Thymus (tissue), 11 donors: ENCODE measurements at regions not wholly inside any gene's neighbourhood (a gene's known extent, or its start where the extent isn't known, plus 50 kb on each side); places are given as distances from the start of the nearest gene placed in this dataset.

Experiments used
- DNase-seq, 9 donors: peaks; one replicate each; pipeline ENCODE4 v3.0.0-alpha.2; 2013; ENCODE audit warnings: low spot score in 9 of 9, low read depth in 6 of 9, missing footprints in 1 of 9
- H3K27ac ChIP-seq, 2 donors: one replicate each; pipeline ENCODE4 v1.5.1; 2013; ENCODE audit warnings: control low read depth in 1 of 2, low read depth in 1 of 2, low read length in 1 of 2, mild to moderate bottlenecking in 1 of 2, moderate library complexity in 1 of 2
- H3K27me3 ChIP-seq, 2 donors: one replicate each; pipeline ENCODE4 v1.5.1; 2013; ENCODE audit warnings: low read length in 1 of 2; ENCODE audit not compliant: control insufficient read depth in 2 of 2, insufficient read depth in 1 of 2
- H3K36me3 ChIP-seq, 2 donors: one replicate each; pipeline ENCODE4 v1.5.1; 2013; ENCODE audit warnings: low read length in 1 of 2, mild to moderate bottlenecking in 1 of 2, moderate library complexity in 1 of 2; ENCODE audit not compliant: control insufficient read depth in 2 of 2, insufficient read depth in 2 of 2
- H3K4me1 ChIP-seq, 2 donors: one replicate each; pipeline ENCODE4 v1.5.1; 2013; ENCODE audit warnings: low read length in 2 of 2; ENCODE audit not compliant: control insufficient read depth in 2 of 2, insufficient read depth in 2 of 2
- H3K4me3 ChIP-seq, 2 donors: one replicate each; pipeline ENCODE4 v1.5.1; 2013; ENCODE audit warnings: low read length in 2 of 2, control low read depth in 1 of 2, mild to moderate bottlenecking in 1 of 2
- H3K9me3 ChIP-seq, 2 donors: one replicate each; pipeline ENCODE4 v1.5.1; 2013; ENCODE audit warnings: low read length in 1 of 2, mild to moderate bottlenecking in 1 of 2; ENCODE audit not compliant: control insufficient read depth in 2 of 2, insufficient read depth in 1 of 2
- WGBS: extraction: QIAGEN DNeasy Blood & Tissue Kit; methylation state at CpG from one replicate; pipeline ENCODE4 v1.1.7; 2013; 5-methylcytosine and 5-hydroxymethylcytosine counted together
- donor health status: healthy.

DNA sequence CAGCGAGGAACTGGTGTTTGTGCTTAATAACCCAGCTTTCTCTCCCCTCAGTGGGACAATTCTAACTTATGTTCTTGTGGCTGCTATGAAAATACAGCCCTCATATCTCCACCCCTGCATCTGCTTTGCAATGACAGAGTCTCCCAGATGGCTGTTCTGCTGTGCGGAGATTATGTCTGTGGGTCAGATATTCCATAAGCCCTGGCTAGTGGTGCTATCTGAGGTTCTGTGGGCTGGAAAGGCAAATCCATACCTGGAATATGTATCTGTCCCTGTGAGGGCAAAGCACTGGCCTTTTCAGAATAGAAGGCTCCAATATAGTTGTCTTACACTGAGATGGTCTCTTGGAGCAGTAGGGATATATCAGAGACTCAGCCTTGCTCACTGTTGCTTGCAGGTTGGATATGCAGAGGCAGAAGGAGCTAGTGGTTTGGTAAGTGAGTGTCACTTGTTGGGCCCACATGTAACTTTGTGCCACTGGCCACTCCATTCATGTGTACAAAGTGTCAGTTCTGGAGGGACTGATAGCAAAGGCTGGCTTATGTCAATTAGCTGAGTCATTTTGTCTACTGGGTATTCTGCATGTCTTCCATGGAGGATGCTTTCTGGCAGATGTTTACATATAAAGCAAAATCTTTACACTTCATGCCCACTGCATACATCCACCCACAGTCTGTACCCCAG, 246.6 kb downstream of the FAM76B start:
- Histone ChIP-seq H3K36me3 (no peaks in the 10 kb centered on the region), H3K27me3 (no peaks in the 10 kb centered on the region), H3K4me3 (no peak overlapping the region), H3K27ac (no peak overlapping the region), H3K9me3 (no peaks in the 10 kb centered on the region), H3K4me1 (no peaks in the 10 kb centered on the region)
- DNase-seq, result no peak
- 97% methylated on average over 2 of the region's 2 CpGs for WGBS

DNA sequence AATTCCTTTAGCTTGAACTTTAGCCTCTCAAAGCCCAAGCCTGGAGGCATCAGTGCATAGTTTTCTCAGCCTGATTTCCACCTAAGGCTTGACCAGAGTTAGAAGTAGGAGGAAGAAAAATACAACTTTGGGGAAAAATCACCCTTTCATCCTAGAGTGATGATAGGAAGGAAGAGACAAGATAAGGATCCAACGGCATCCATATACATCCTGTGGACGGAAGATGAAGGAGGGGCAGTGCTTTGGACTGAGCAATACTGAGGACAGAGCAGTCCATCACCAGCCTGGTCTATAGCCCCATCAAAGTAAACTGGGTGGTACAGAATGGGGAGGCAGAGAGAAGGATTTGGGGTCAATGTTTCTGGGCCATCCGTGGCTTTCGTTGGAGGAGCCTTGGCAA, 247.9 kb downstream of the FAM76B start:
- Histone ChIP-seq H3K27me3 (no peaks in the 10 kb centered on the region), H3K36me3 (no peaks in the 10 kb centered on the region), H3K4me1 (no peaks in the 10 kb centered on the region), H3K27ac (no peak overlapping the region), H3K4me3 (no peak overlapping the region), H3K9me3 (no peaks in the 10 kb centered on the region)
- no peak for DNase-seq
- 97% methylated on average over 4 of the region's 4 CpGs for WGBS

DNA sequence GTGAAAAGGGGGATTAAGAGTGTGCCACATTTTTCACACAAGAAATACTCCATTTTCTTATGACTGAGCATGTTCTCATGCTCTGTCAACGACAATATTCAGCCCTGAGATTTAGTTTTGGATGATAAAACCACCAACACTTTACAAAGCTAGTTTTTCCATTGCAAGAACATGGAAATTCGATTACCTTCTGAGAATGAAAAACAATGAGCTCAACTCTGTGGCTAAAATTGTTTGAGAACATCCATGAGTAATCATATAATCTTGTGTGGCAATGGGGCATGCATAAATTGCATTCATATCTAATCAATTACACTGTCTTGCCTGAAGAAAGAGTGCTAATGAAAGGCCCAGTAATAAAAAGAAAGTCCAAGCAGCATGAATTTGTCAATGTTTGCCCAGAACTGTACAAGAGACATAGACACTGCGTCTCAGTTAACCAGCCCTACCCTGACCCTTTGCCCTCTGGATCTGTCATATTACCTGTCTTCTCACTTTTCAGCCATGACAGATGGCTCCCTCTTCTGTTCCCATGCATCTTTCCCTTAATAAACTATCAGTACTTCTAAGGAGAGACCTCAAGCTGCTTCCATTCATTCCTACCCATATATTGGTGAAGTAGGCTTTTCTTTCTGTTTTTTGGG, 253.4 kb downstream of the FAM76B start:
- Histone ChIP-seq H3K27ac (no peak overlapping the region), H3K4me1 (no peaks in the 10 kb centered on the region), H3K4me3 (no peak overlapping the region), H3K27me3 (no peaks in the 10 kb centered on the region), H3K36me3 (no peaks in the 10 kb centered on the region), H3K9me3 (no peaks in the 10 kb centered on the region)
- 91% methylated on average over 3 of the region's 3 CpGs for WGBS
- no peak for DNase-seq

DNA sequence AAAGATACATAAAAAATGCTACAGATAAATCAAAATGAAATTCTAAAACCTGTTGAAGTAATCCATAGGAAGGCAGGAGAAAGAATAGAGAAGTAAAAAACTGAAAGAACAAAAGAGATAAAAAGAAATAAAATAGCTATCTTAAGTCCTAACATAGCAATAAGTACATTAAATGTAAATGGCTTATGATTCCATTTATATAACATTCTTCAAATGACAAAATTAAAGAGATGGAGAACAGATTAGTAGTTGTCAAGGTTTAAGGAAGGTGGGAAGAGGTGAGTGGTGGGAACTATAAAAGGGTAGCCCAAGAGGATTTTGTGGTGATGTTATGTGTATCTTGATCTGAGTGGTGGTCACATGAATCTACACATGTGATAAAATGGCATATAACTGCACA, 254.8 kb downstream of the FAM76B start:
- Histone ChIP-seq H3K4me3 (no peak overlapping the region), H3K9me3 (no peaks in the 10 kb centered on the region), H3K27me3 (no peaks in the 10 kb centered on the region), H3K27ac (no peak overlapping the region), H3K36me3 (no peaks in the 10 kb centered on the region), H3K4me1 (no peaks in the 10 kb centered on the region)
- DNase-seq, result no peak

DNA sequence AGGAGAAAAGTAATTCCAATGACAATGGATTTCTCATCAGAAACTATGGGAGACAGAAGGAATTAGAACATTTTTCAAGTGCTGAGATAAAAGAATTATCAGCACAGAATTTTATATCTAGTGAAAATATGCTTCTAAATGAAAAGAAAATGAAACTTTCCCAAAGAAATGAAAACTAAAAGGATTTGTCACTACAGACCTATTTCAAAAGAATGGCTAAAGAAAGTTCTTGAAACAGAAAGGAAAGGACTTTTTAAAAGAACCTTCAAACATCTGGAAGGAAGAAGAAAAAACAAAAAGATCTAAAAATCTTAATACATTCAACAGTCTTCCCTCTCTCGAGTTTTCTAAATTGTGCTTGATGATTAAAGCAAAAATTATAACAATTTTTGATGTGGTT, 255.4 kb downstream of the FAM76B start:
- no peak overlapping the region for H3K4me3 ChIP-seq
- no peak overlapping the region for H3K27ac ChIP-seq
- no peaks in the 10 kb centered on the region for H3K4me1 ChIP-seq
- 95% methylated on average over 1 of the region's 1 CpG for WGBS
- H3K36me3 ChIP-seq, result no peaks in the 10 kb centered on the region
- H3K27me3 ChIP-seq, result no peaks in the 10 kb centered on the region
- no peaks in the 10 kb centered on the region for H3K9me3 ChIP-seq
- DNase-seq, result no peak

DNA sequence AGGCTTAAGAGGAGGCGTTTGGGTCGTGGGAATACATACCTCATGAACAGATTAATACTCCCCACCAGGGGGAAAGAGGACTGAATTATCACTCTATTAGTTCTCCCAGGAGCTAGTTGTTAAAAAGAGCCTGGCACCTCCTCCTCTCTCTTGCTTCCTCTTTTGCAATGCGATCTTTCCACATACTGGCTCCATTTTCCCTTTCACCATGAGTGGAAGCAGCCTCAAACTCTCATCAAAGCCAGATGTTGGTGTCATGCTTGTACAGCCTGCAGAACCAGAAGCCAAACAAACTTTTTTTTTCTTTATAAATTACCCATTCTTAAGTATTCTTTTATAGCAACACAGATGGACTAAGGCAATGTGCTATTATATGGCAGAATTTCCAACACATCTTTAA, 258.5 kb downstream of the FAM76B start:
- no peak for DNase-seq
- Histone ChIP-seq H3K27ac (no peak overlapping the region), H3K4me3 (no peak overlapping the region), H3K27me3 (no peaks in the 10 kb centered on the region), H3K9me3 (no peaks in the 10 kb centered on the region), H3K4me1 (no peaks in the 10 kb centered on the region), H3K36me3 (no peaks in the 10 kb centered on the region)
- WGBS, result 94% methylated on average over 3 of the region's 3 CpGs

DNA sequence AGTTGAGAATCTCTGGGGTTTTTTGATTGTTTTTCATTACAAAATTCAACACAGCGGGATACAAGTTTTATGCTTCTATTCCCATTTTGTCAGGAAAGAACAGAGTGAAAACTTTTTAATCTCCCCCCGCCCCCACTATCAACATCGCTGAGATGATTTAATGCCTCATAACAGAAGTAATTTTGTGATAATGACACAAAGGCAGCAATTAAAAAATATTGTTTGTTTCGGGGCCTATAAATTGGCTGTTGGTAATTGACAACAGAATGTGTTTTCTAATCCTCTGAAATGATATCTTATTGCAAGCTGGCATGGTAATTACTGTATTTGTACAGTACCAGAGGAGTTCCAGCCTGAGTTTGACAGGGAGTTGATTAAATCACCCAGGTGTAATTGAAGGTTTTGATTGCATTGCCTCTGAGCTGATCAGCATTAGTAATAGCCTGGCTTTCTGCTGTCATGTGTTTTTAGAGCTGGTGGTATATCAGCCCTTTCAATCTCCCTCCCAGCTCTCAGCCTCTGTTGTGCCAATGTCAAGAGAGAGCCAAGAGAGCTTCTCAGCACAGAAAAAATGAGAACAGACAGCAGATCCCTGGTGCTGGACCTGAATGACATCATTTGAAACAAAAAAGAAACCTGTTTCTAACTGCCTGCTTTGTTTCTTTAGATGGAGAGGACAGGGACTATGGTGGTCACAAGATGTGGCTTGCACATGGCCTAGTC, 265.1 kb downstream of the FAM76B start:
- 96% methylated on average over 4 of the region's 4 CpGs for WGBS
- no peaks in the 10 kb centered on the region for H3K36me3 ChIP-seq
- H3K9me3 ChIP-seq, result no peaks in the 10 kb centered on the region
- no peak overlapping the region for H3K27ac ChIP-seq
- no peak overlapping the region for H3K4me3 ChIP-seq
- H3K27me3 ChIP-seq, result no peaks in the 10 kb centered on the region
- no peak for DNase-seq
- no peaks in the 10 kb centered on the region for H3K4me1 ChIP-seq

DNA sequence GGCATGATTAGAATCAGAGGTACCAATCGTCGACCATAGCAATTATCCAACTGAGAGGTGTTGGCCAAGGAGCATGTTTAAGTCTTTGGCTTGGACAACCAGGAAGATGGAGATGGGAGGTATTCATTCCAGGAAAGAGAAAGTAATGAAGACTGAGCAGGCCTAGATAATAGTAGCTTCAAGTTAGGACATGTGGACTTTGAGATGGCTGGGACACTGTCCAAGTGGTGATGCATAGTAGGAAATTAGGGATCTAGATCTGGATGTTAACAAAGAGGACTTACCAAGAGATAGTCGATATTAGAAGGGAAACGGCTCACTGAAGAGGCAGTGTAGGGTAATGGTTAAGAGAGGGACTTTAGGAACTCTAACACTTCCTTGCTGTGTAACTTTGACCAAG, 266.7 kb downstream of the FAM76B start:
- Histone ChIP-seq H3K36me3 (no peaks in the 10 kb centered on the region), H3K4me3 (no peak overlapping the region), H3K27me3 (no peaks in the 10 kb centered on the region), H3K4me1 (no peaks in the 10 kb centered on the region), H3K27ac (no peak overlapping the region), H3K9me3 (no peaks in the 10 kb centered on the region)
- no peak for DNase-seq
- 83% methylated on average over 4 of the region's 4 CpGs for WGBS

DNA sequence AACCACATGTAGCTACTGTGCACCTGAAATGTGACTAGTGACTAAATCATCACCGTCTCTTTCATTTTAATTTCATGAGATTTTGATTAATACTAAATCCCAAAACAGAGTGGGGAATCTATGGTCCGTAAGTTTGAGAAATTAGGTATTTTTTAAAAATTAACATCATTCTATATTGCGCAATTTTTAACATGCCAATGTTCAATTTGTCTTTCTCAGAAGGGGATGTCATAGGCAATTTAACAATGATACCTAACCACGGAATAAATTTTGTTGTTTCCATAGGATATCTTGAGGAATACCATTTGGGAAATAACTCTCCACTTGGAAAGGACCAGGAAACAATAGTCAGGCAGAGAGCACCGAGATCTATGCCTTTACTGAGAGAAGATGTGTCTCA, 267.7 kb downstream of the FAM76B start:
- no peak for DNase-seq
- Histone ChIP-seq H3K27me3 (no peaks in the 10 kb centered on the region), H3K36me3 (no peaks in the 10 kb centered on the region), H3K4me3 (no peak overlapping the region), H3K9me3 (no peaks in the 10 kb centered on the region), H3K4me1 (no peaks in the 10 kb centered on the region), H3K27ac (no peak overlapping the region)
- 97% methylated on average over 5 of the region's 5 CpGs for WGBS
